ENCODE measurements at regions not wholly inside any gene's neighbourhood (a gene's known extent, or its start where the extent isn't known, plus 50 kb on each side); places are given as distances from the start of the nearest gene placed in this dataset.

GRCh38 chr5:115391780-115392179 lies 95.3 kb upstream of the CCDC112 start:
- no peak for TF ChIP-seq CTCF (conservative IDR thresholded peaks at IDR 0.05; ENCODE audit: low read depth, low read length)
- TF ChIP-seq EZH2 (IDR thresholded peaks at IDR 0.05; ENCODE audit: low read length, unreplicated experiment) = no peak
